ENCODE measurements at regions not wholly inside any gene's neighbourhood (a gene's known extent, or its start where the extent isn't known, plus 50 kb on each side); places are given as distances from the start of the nearest gene placed in this dataset.

- Histone ChIP-seq H4K20me1 (ENCODE audit: control insufficient read depth, insufficient read depth, low read depth, low read length) (no peaks in the 10 kb centered on the region), H3K27ac (ENCODE audit: low read depth, low read length) (no peak overlapping the region), H3F3A (ENCODE audit: control insufficient read depth, insufficient read depth) (no peaks in the 10 kb centered on the region), H3K9me2 (replicated peaks; ENCODE audit: control insufficient read depth, low read length) (no peaks in the 10 kb centered on the region), H3K27me3 (ENCODE audit: control insufficient read depth, low read length) (peaks cover 26% of the 10 kb centered on the region), H3K4me3 (ENCODE audit: low read length) (no peak overlapping the region), H3K79me2 (ENCODE audit: control insufficient read depth, low read length) (no peaks in the 10 kb centered on the region), H3K36me3 (ENCODE audit: control insufficient read depth, low read length) (no peaks in the 10 kb centered on the region), H3K4me2 (ENCODE audit: low read length) (no peak overlapping the region), H3K4me1 (ENCODE audit: control insufficient read depth, low read length) (peaks cover 9% of the 10 kb centered on the region), H3K9me3 (ENCODE audit: control insufficient read depth, insufficient read depth, low read length) (no peaks in the 10 kb centered on the region)
- TF ChIP-seq CTCF (IDR thresholded peaks at IDR 0.05; ENCODE audit: low read depth, low read length, poor library complexity, severe bottlenecking) (no peak), EZH2phosphoT487 (IDR thresholded peaks at IDR 0.05; ENCODE audit: borderline replicate concordance, low read length) (no peak)
Observed at GRCh38 chr1:19009882-19010321, 53.4 kb upstream of the IFFO2 start.

GRCh38 chr1:19009126-19009881, 52.8 kb upstream of the IFFO2 start:
- H3K4me2 ChIP-seq (ENCODE audit: low read length) = no peak overlapping the region
- H3K4me3 ChIP-seq (ENCODE audit: low read length) = no peak overlapping the region
- no peaks in the 10 kb centered on the region for H3K79me2 ChIP-seq (ENCODE audit: control insufficient read depth, low read length)
- no peaks in the 10 kb centered on the region for H3K9me2 ChIP-seq (replicated peaks; ENCODE audit: control insufficient read depth, low read length)
- peaks cover 24% of the 10 kb centered on the region for H3K27me3 ChIP-seq (ENCODE audit: control insufficient read depth, low read length)
- H3K36me3 ChIP-seq (ENCODE audit: control insufficient read depth, low read length) = no peaks in the 10 kb centered on the region
- no peak overlapping the region for H3K27ac ChIP-seq (ENCODE audit: low read depth, low read length)
- peaks cover 6% of the 10 kb centered on the region for H3K4me1 ChIP-seq (ENCODE audit: control insufficient read depth, low read length)
- no peaks in the 10 kb centered on the region for H3F3A ChIP-seq (ENCODE audit: control insufficient read depth, insufficient read depth)
- H4K20me1 ChIP-seq (ENCODE audit: control insufficient read depth, insufficient read depth, low read depth, low read length) = no peaks in the 10 kb centered on the region
- TF ChIP-seq CTCF (IDR thresholded peaks at IDR 0.05; ENCODE audit: low read depth, low read length, poor library complexity, severe bottlenecking) = no peak
- no peak for TF ChIP-seq EZH2phosphoT487 (IDR thresholded peaks at IDR 0.05; ENCODE audit: borderline replicate concordance, low read length)
- no peaks in the 10 kb centered on the region for H3K9me3 ChIP-seq (ENCODE audit: control insufficient read depth, insufficient read depth, low read length)

GRCh38 chr1:19007491-19008441, 51.3 kb upstream of the IFFO2 start:
- peaks cover 14% of the 10 kb centered on the region for H3K27me3 ChIP-seq (ENCODE audit: control insufficient read depth, low read length)
- H3F3A ChIP-seq (ENCODE audit: control insufficient read depth, insufficient read depth) = no peaks in the 10 kb centered on the region
- no peaks in the 10 kb centered on the region for H3K79me2 ChIP-seq (ENCODE audit: control insufficient read depth, low read length)
- H3K4me2 ChIP-seq (ENCODE audit: low read length) = no peak overlapping the region
- TF ChIP-seq CTCF (IDR thresholded peaks at IDR 0.05; ENCODE audit: low read depth, low read length, poor library complexity, severe bottlenecking) (no peak), EZH2phosphoT487 (IDR thresholded peaks at IDR 0.05; ENCODE audit: borderline replicate concordance, low read length) (no peak)
- H3K27ac ChIP-seq (ENCODE audit: low read depth, low read length) = no peak overlapping the region
- no peak overlapping the region for H3K4me3 ChIP-seq (ENCODE audit: low read length)
- H3K36me3 ChIP-seq (ENCODE audit: control insufficient read depth, low read length) = no peaks in the 10 kb centered on the region
- no peaks in the 10 kb centered on the region for H3K9me2 ChIP-seq (replicated peaks; ENCODE audit: control insufficient read depth, low read length)
- no peaks in the 10 kb centered on the region for H4K20me1 ChIP-seq (ENCODE audit: control insufficient read depth, insufficient read depth, low read depth, low read length)
- H3K4me1 ChIP-seq (ENCODE audit: control insufficient read depth, low read length) = no peaks in the 10 kb centered on the region
- H3K9me3 ChIP-seq (ENCODE audit: control insufficient read depth, insufficient read depth, low read length) = no peaks in the 10 kb centered on the region

Data from DOHH2 (cell line).